ENCODE measurements at regions not wholly inside any gene's neighbourhood (a gene's known extent, or its start where the extent isn't known, plus 50 kb on each side); places are given as distances from the start of the nearest gene placed in this dataset.

- DNase-seq, result no peak
These were observed 415.6 kb upstream of the FBXO33 start for GRCh38 chr14:39847852-39848251.

- no peak for DNase-seq
These were observed 415.0 kb upstream of the FBXO33 start for GRCh38 chr14:39847194-39847593.

- DNase-seq, result no peak
These were observed 411.6 kb upstream of the FBXO33 start for GRCh38 chr14:39843881-39844280.

- DNase-seq, result no peak
These were observed 408.9 kb upstream of the FBXO33 start for GRCh38 chr14:39841088-39841487.

GRCh38 chr14:39827901-39828655 lies 395.8 kb upstream of the FBXO33 start:
- no peak for DNase-seq

GRCh38 chr14:39812532-39813320 lies 380.5 kb upstream of the FBXO33 start:
- DNase-seq, result no peak

- no peak for DNase-seq
These were observed 375.0 kb upstream of the FBXO33 start for GRCh38 chr14:39807271-39807670.

GRCh38 chr14:39784461-39784860 lies 352.2 kb upstream of the FBXO33 start:
- no peak for DNase-seq

- no peak for DNase-seq
These were observed 349.2 kb upstream of the FBXO33 start for GRCh38 chr14:39781466-39781865.

GRCh38 chr14:39773387-39774126 lies 341.3 kb upstream of the FBXO33 start:
- no peak for DNase-seq

- DNase-seq, result no peak
These were observed 340.4 kb upstream of the FBXO33 start for GRCh38 chr14:39772627-39773026.

- DNase-seq, result no peak
These were observed 336.4 kb upstream of the FBXO33 start for GRCh38 chr14:39768589-39768988.

GRCh38 chr14:39766397-39767000 lies 334.3 kb upstream of the FBXO33 start:
- DNase-seq, result no peak

- no peak for DNase-seq
These were observed 333.4 kb upstream of the FBXO33 start for GRCh38 chr14:39765676-39766075.

GRCh38 chr14:39763402-39763890 lies 331.2 kb upstream of the FBXO33 start:
- DNase-seq, result no peak

- peak; percentile 38 to 55 (median 55) for DNase-seq
These were observed 330.6 kb upstream of the FBXO33 start for GRCh38 chr14:39762576-39763401.

GRCh38 chr14:39755269-39755878 lies 323.1 kb upstream of the FBXO33 start:
- no peak for DNase-seq

GRCh38 chr14:39740454-39740853 lies 308.2 kb upstream of the FBXO33 start:
- DNase-seq, result no peak

GRCh38 chr14:39739796-39740195 lies 307.6 kb upstream of the FBXO33 start:
- no peak for DNase-seq

- DNase-seq, result no peak
These were observed 302.1 kb upstream of the FBXO33 start for GRCh38 chr14:39734306-39734705.

GRCh38 chr14:39733741-39734140 lies 301.5 kb upstream of the FBXO33 start:
- no peak for DNase-seq

- DNase-seq, result peak in 2 of 3 donors; percentile 1 to 4
These were observed 299.7 kb upstream of the FBXO33 start for GRCh38 chr14:39731912-39732311.

Data from suppressor macrophage treated with lipopolysaccharide for 1 hour (primary cell).